MM.1S (cell line): ENCODE measurements at regions not wholly inside any gene's neighbourhood (a gene's known extent, or its start where the extent isn't known, plus 50 kb on each side); places are given as distances from the start of the nearest gene placed in this dataset.

Experiments
- EZH2 ChIP-seq: fragments of 300-600 bp; sonication (generic); optimal IDR thresholded peaks from 2 replicates; pipeline ENCODE3; 2017; ENCODE audit warnings: low read depth, mild to moderate bottlenecking, antibody characterized with exemption, low read length, mixed read lengths
- EZH2phosphoT487 ChIP-seq: fragments of 300-600 bp; sonication (generic); IDR thresholded peaks from 2 replicates; pipeline ENCODE4 v1.6.1; 2018; ENCODE audit warnings: antibody characterized with exemption, low read length
- TF ChIP-seq, protein P1 (sequence below): fragments of 300-600 bp; sonication (generic); IDR thresholded peaks from 2 replicates; pipeline ENCODE4 v1.5.1; 2016; ENCODE audit warnings: antibody characterized with exemption, low read length, mixed read lengths

DNA sequence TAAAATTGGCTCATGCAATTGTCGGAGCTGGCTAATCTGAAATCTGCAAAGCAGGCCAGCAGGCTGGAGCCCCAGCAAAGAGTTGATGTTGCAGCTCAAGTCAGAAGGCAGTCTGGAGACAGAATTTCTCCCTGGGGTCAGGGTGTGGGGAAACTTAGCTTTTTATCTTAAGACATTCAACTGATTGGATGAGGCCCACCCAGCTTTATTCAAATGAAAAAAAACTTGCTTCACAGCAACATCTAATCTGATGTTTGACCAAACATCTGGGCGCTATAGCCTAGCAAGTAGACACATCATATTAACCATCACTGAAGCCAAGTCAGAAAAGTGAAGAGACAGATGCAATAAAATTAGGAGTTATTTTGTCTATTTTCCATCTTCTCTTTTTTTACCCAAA, 108.8 kb upstream of the CCDC28A start:
- TF ChIP-seq, protein P1, sequence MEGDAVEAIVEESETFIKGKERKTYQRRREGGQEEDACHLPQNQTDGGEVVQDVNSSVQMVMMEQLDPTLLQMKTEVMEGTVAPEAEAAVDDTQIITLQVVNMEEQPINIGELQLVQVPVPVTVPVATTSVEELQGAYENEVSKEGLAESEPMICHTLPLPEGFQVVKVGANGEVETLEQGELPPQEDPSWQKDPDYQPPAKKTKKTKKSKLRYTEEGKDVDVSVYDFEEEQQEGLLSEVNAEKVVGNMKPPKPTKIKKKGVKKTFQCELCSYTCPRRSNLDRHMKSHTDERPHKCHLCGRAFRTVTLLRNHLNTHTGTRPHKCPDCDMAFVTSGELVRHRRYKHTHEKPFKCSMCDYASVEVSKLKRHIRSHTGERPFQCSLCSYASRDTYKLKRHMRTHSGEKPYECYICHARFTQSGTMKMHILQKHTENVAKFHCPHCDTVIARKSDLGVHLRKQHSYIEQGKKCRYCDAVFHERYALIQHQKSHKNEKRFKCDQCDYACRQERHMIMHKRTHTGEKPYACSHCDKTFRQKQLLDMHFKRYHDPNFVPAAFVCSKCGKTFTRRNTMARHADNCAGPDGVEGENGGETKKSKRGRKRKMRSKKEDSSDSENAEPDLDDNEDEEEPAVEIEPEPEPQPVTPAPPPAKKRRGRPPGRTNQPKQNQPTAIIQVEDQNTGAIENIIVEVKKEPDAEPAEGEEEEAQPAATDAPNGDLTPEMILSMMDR, result no peak
- TF ChIP-seq EZH2 (no peak), EZH2phosphoT487 (no peak)
